ENCODE measurements at regions not wholly inside any gene's neighbourhood (a gene's known extent, or its start where the extent isn't known, plus 50 kb on each side); places are given as distances from the start of the nearest gene placed in this dataset.

- no peaks in the 10 kb centered on the region for H3K4me1 ChIP-seq (ENCODE audit: insufficient read depth, insufficient read length)
- no peak overlapping the region for H3K4me3 ChIP-seq (ENCODE audit: insufficient read length, low read depth)
- no peak for DNase-seq (ENCODE audit: low read depth, low spot score)
- H3K27me3 ChIP-seq (ENCODE audit: insufficient read depth, insufficient read length): no peaks in the 10 kb centered on the region
- H3K9ac ChIP-seq (ENCODE audit: insufficient read length, low read depth): no peak overlapping the region
- H3K9me3 ChIP-seq (ENCODE audit: insufficient read depth, low read length): no peaks in the 10 kb centered on the region
- no peaks in the 10 kb centered on the region for H3K36me3 ChIP-seq (ENCODE audit: insufficient read depth, insufficient read length, low read length)
- TF ChIP-seq SUZ12 (IDR thresholded peaks at IDR 0.05; ENCODE audit: extremely low read depth, insufficient read depth, insufficient read length): no peak
- no peak for TF ChIP-seq ZNF274 (IDR thresholded peaks at IDR 0.05; ENCODE audit: low read depth, low read length)
- no peak for TF ChIP-seq YY1 (IDR thresholded peaks at IDR 0.05; ENCODE audit: insufficient read depth, insufficient read length)
These were observed 1037.7 kb upstream of the KLHL29 start for GRCh38 chr2:22347306-22347705.

DNA sequence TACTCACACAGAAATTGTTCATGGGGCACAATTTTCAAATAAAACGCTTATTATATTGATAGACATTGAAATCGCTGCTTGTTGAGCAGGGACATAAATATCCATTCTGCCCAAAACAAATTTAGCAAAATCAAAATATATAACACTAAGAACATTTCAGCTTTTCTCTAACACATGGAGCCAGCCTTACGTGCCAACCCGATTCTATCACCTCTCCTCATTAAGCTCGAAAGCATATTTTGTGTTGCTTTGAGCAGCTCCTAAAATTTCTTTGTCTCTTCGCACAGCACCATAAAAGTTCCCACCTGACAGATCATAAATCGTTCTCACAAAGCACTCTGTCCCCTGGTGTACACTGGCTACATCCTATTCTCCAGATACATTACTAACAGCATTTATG lies 1034.4 kb upstream of the KLHL29 start:
- no peak overlapping the region for H3K9ac ChIP-seq (ENCODE audit: insufficient read length, low read depth)
- H3K27me3 ChIP-seq (ENCODE audit: insufficient read depth, insufficient read length): no peaks in the 10 kb centered on the region
- DNase-seq (ENCODE audit: low read depth, low spot score): no peak
- H3K4me3 ChIP-seq (ENCODE audit: insufficient read length, low read depth): no peak overlapping the region
- H3K4me1 ChIP-seq (ENCODE audit: insufficient read depth, insufficient read length): no peaks in the 10 kb centered on the region
- H3K9me3 ChIP-seq (ENCODE audit: insufficient read depth, low read length): no peaks in the 10 kb centered on the region
- TF ChIP-seq SUZ12 (IDR thresholded peaks at IDR 0.05; ENCODE audit: extremely low read depth, insufficient read depth, insufficient read length) (no peak), YY1 (IDR thresholded peaks at IDR 0.05; ENCODE audit: insufficient read depth, insufficient read length) (no peak), ZNF274 (IDR thresholded peaks at IDR 0.05; ENCODE audit: low read depth, low read length) (no peak)
- H3K36me3 ChIP-seq (ENCODE audit: insufficient read depth, insufficient read length, low read length): no peaks in the 10 kb centered on the region

- TF ChIP-seq ZNF274 (IDR thresholded peaks at IDR 0.05; ENCODE audit: low read depth, low read length) (no peak), YY1 (IDR thresholded peaks at IDR 0.05; ENCODE audit: insufficient read depth, insufficient read length) (no peak), SUZ12 (IDR thresholded peaks at IDR 0.05; ENCODE audit: extremely low read depth, insufficient read depth, insufficient read length) (no peak)
These were observed 1029.1 kb upstream of the KLHL29 start for GRCh38 chr2:22355816-22356433.

DNA sequence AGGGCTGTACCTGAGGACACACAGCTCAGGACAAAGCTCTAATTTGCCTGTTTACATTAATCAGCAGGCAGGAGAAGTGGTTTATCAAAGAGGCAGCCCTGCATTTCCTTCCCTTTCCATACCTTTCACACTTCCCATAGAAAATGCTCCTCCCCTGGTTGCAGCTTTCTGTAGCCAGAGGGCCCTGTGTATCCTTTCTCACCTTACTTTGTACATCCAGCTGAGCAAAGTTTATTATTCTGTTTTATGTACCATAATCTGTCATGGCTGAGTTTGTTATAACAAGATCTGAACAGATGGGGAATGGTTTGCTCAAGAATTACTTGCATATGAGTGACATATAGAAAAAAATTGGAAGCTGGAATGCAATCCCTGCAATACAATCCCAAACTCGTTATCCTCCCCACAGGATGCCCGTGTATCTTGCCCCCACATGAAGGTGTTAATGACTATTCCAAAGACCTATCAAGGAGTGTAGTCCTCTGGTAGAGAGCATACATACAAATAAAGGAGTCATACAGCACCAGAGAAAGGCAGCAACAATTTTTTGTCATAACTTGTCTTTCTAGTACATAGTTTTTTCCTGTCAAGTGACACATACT lies 1025.8 kb upstream of the KLHL29 start:
- no peak for DNase-seq (ENCODE audit: low read depth, low spot score)
- Histone ChIP-seq H3K9ac (ENCODE audit: insufficient read length, low read depth) (no peak overlapping the region), H3K4me1 (ENCODE audit: insufficient read depth, insufficient read length) (no peaks in the 10 kb centered on the region), H3K9me3 (ENCODE audit: insufficient read depth, low read length) (no peaks in the 10 kb centered on the region), H3K4me3 (ENCODE audit: insufficient read length, low read depth) (no peak overlapping the region), H3K27me3 (ENCODE audit: insufficient read depth, insufficient read length) (no peaks in the 10 kb centered on the region), H3K36me3 (ENCODE audit: insufficient read depth, insufficient read length, low read length) (no peaks in the 10 kb centered on the region)
- TF ChIP-seq SUZ12 (IDR thresholded peaks at IDR 0.05; ENCODE audit: extremely low read depth, insufficient read depth, insufficient read length): no peak
- TF ChIP-seq ZNF274 (IDR thresholded peaks at IDR 0.05; ENCODE audit: low read depth, low read length): no peak
- no peak for TF ChIP-seq YY1 (IDR thresholded peaks at IDR 0.05; ENCODE audit: insufficient read depth, insufficient read length)

More at GRCh38 chr2:22355816-22356433, 1029.1 kb upstream of the KLHL29 start:
- Histone ChIP-seq H3K9me3 (ENCODE audit: insufficient read depth, low read length) (no peaks in the 10 kb centered on the region), H3K27me3 (ENCODE audit: insufficient read depth, insufficient read length) (no peaks in the 10 kb centered on the region), H3K4me3 (ENCODE audit: insufficient read length, low read depth) (no peak overlapping the region), H3K4me1 (ENCODE audit: insufficient read depth, insufficient read length) (no peaks in the 10 kb centered on the region), H3K9ac (ENCODE audit: insufficient read length, low read depth) (no peak overlapping the region), H3K36me3 (ENCODE audit: insufficient read depth, insufficient read length, low read length) (no peaks in the 10 kb centered on the region)
- peak; percentile 42 for DNase-seq (ENCODE audit: low read depth, low spot score)

GRCh38 chr2:22360735-22361374 lies 1024.1 kb upstream of the KLHL29 start:
- DNase-seq (ENCODE audit: low read depth, low spot score): no peak
- Histone ChIP-seq H3K9ac (ENCODE audit: insufficient read length, low read depth) (no peak overlapping the region), H3K4me3 (ENCODE audit: insufficient read length, low read depth) (no peak overlapping the region), H3K27me3 (ENCODE audit: insufficient read depth, insufficient read length) (no peaks in the 10 kb centered on the region), H3K9me3 (ENCODE audit: insufficient read depth, low read length) (no peaks in the 10 kb centered on the region), H3K4me1 (ENCODE audit: insufficient read depth, insufficient read length) (no peaks in the 10 kb centered on the region), H3K36me3 (ENCODE audit: insufficient read depth, insufficient read length, low read length) (no peaks in the 10 kb centered on the region)
- TF ChIP-seq ZNF274 (IDR thresholded peaks at IDR 0.05; ENCODE audit: low read depth, low read length): no peak
- no peak for TF ChIP-seq SUZ12 (IDR thresholded peaks at IDR 0.05; ENCODE audit: extremely low read depth, insufficient read depth, insufficient read length)
- TF ChIP-seq YY1 (IDR thresholded peaks at IDR 0.05; ENCODE audit: insufficient read depth, insufficient read length): no peak

- H3K4me1 ChIP-seq (ENCODE audit: insufficient read depth, insufficient read length): no peaks in the 10 kb centered on the region
- H3K27me3 ChIP-seq (ENCODE audit: insufficient read depth, insufficient read length): no peaks in the 10 kb centered on the region
- H3K9ac ChIP-seq (ENCODE audit: insufficient read length, low read depth): no peak overlapping the region
- TF ChIP-seq YY1 (IDR thresholded peaks at IDR 0.05; ENCODE audit: insufficient read depth, insufficient read length) (no peak), ZNF274 (IDR thresholded peaks at IDR 0.05; ENCODE audit: low read depth, low read length) (no peak), SUZ12 (IDR thresholded peaks at IDR 0.05; ENCODE audit: extremely low read depth, insufficient read depth, insufficient read length) (no peak)
- no peak overlapping the region for H3K4me3 ChIP-seq (ENCODE audit: insufficient read length, low read depth)
- H3K36me3 ChIP-seq (ENCODE audit: insufficient read depth, insufficient read length, low read length): no peaks in the 10 kb centered on the region
- H3K9me3 ChIP-seq (ENCODE audit: insufficient read depth, low read length): no peaks in the 10 kb centered on the region
- no peak for DNase-seq (ENCODE audit: low read depth, low spot score)
These were observed 1023.4 kb upstream of the KLHL29 start for GRCh38 chr2:22361571-22361970.

GRCh38 chr2:22375096-22375495 lies 1009.9 kb upstream of the KLHL29 start:
- Histone ChIP-seq H3K9me3 (ENCODE audit: insufficient read depth, low read length) (no peaks in the 10 kb centered on the region), H3K4me1 (ENCODE audit: insufficient read depth, insufficient read length) (no peaks in the 10 kb centered on the region), H3K36me3 (ENCODE audit: insufficient read depth, insufficient read length, low read length) (no peaks in the 10 kb centered on the region), H3K4me3 (ENCODE audit: insufficient read length, low read depth) (no peak overlapping the region), H3K9ac (ENCODE audit: insufficient read length, low read depth) (no peak overlapping the region), H3K27me3 (ENCODE audit: insufficient read depth, insufficient read length) (no peaks in the 10 kb centered on the region)
- no peak for TF ChIP-seq YY1 (IDR thresholded peaks at IDR 0.05; ENCODE audit: insufficient read depth, insufficient read length)
- no peak for TF ChIP-seq SUZ12 (IDR thresholded peaks at IDR 0.05; ENCODE audit: extremely low read depth, insufficient read depth, insufficient read length)
- TF ChIP-seq ZNF274 (IDR thresholded peaks at IDR 0.05; ENCODE audit: low read depth, low read length): no peak
- no peak for DNase-seq (ENCODE audit: low read depth, low spot score)
